ENCODE measurements at regions not wholly inside any gene's neighbourhood (a gene's known extent, or its start where the extent isn't known, plus 50 kb on each side); places are given as distances from the start of the nearest gene placed in this dataset.

GRCh38 chr4:159682996-159683395 lies 580.1 kb downstream of the RAPGEF2 start:
- ATAC-seq (ENCODE audit: insufficient number of reproducible peaks, low FRiP score, low read depth) (no peak), DNase-seq (ENCODE audit: low spot score) (no peak)
- Histone ChIP-seq H3K9me3 (no peaks in the 10 kb centered on the region), H3K4me1 (ENCODE audit: control insufficient read depth in 1 of 2, low read depth in 2 of 2) (no peaks in the 10 kb centered on the region), H3K4me3 (no peak overlapping the region), H3K27ac (no peak overlapping the region), H3K27me3 (replicated peaks; ENCODE audit: insufficient read depth) (no peaks in the 10 kb centered on the region), H3K36me3 (no peaks in the 10 kb centered on the region)
- TF ChIP-seq, protein P1, sequence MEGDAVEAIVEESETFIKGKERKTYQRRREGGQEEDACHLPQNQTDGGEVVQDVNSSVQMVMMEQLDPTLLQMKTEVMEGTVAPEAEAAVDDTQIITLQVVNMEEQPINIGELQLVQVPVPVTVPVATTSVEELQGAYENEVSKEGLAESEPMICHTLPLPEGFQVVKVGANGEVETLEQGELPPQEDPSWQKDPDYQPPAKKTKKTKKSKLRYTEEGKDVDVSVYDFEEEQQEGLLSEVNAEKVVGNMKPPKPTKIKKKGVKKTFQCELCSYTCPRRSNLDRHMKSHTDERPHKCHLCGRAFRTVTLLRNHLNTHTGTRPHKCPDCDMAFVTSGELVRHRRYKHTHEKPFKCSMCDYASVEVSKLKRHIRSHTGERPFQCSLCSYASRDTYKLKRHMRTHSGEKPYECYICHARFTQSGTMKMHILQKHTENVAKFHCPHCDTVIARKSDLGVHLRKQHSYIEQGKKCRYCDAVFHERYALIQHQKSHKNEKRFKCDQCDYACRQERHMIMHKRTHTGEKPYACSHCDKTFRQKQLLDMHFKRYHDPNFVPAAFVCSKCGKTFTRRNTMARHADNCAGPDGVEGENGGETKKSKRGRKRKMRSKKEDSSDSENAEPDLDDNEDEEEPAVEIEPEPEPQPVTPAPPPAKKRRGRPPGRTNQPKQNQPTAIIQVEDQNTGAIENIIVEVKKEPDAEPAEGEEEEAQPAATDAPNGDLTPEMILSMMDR (IDR thresholded peaks at IDR 0.05): no peak

- no peak overlapping the region for H3K27ac ChIP-seq
- H3K9me3 ChIP-seq: no peaks in the 10 kb centered on the region
- H3K4me3 ChIP-seq: no peak overlapping the region
- ATAC-seq (ENCODE audit: insufficient number of reproducible peaks, low FRiP score, low read depth) (no peak), DNase-seq (ENCODE audit: low spot score) (no peak)
- H3K27me3 ChIP-seq (replicated peaks; ENCODE audit: insufficient read depth): no peaks in the 10 kb centered on the region
- no peaks in the 10 kb centered on the region for H3K36me3 ChIP-seq
- TF ChIP-seq, protein P1 (IDR thresholded peaks at IDR 0.05): no peak
- H3K4me1 ChIP-seq (ENCODE audit: control insufficient read depth in 1 of 2, low read depth in 2 of 2): no peaks in the 10 kb centered on the region
Observed at GRCh38 chr4:159684061-159684460, 581.2 kb downstream of the RAPGEF2 start.

DNA sequence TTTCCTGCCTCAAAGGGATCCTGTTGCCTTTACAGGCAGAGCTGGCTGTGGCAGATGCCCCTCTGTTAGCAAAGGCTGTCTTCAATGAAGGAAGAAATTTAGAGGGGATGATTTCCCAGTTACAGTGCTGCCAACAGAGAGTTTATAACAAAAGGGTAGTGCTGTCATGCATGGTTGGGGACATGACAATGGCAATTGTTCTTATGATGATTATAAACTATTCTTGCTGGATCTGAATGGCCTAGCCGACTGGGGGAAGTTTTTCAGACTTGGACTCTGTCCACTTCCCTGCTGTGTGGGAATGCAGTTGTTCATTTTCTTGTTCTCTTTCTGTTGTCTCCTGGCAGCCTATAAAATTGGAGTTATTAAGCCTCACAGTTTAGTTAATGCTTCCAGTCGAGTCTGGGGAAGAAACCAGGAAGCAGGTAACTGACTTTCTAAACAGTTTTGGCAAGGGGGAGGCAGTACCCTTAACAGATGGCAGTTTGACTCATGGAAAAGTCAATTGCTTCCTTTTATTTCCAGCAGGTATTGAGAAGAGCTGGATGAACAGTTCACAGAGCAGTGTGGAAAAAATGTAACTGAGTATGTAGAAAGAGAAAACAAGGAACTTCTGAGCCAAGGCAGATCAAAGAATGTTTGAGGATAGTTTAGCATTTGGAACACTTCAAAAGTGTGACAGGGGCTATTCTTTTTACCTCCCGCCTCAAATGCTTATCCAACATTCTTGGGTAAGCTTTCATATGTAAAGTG lies 582.6 kb downstream of the RAPGEF2 start:
- H3K9me3 ChIP-seq: no peaks in the 10 kb centered on the region
- no peak for DNase-seq (ENCODE audit: low spot score)
- no peak overlapping the region for H3K27ac ChIP-seq
- no peaks in the 10 kb centered on the region for H3K4me1 ChIP-seq (ENCODE audit: control insufficient read depth in 1 of 2, low read depth in 2 of 2)
- H3K27me3 ChIP-seq (replicated peaks; ENCODE audit: insufficient read depth): no peaks in the 10 kb centered on the region
- ATAC-seq (ENCODE audit: insufficient number of reproducible peaks, low FRiP score, low read depth): no peak
- TF ChIP-seq, protein P1 (IDR thresholded peaks at IDR 0.05): no peak
- H3K4me3 ChIP-seq: no peak overlapping the region
- no peaks in the 10 kb centered on the region for H3K36me3 ChIP-seq

- no peaks in the 10 kb centered on the region for H3K4me1 ChIP-seq (ENCODE audit: control insufficient read depth in 1 of 2, low read depth in 2 of 2)
- no peaks in the 10 kb centered on the region for H3K27me3 ChIP-seq (replicated peaks; ENCODE audit: insufficient read depth)
- no peaks in the 10 kb centered on the region for H3K9me3 ChIP-seq
- H3K4me3 ChIP-seq: no peak overlapping the region
- H3K27ac ChIP-seq: no peak overlapping the region
- ATAC-seq (ENCODE audit: insufficient number of reproducible peaks, low FRiP score, low read depth) (no peak), DNase-seq (ENCODE audit: low spot score) (no peak)
- TF ChIP-seq, protein P1 (IDR thresholded peaks at IDR 0.05): no peak
- no peaks in the 10 kb centered on the region for H3K36me3 ChIP-seq
Observed at GRCh38 chr4:159689526-159689925, 586.6 kb downstream of the RAPGEF2 start.

GRCh38 chr4:159697322-159698283 lies 594.7 kb downstream of the RAPGEF2 start:
- no peak overlapping the region for H3K4me3 ChIP-seq

More at GRCh38 chr4:159697322-159698283, 594.7 kb downstream of the RAPGEF2 start:
- no peaks in the 10 kb centered on the region for H3K27me3 ChIP-seq (replicated peaks; ENCODE audit: insufficient read depth)
- H3K9me3 ChIP-seq: no peaks in the 10 kb centered on the region
- no peaks in the 10 kb centered on the region for H3K36me3 ChIP-seq
- no peaks in the 10 kb centered on the region for H3K4me1 ChIP-seq (ENCODE audit: control insufficient read depth in 1 of 2, low read depth in 2 of 2)
- ATAC-seq (ENCODE audit: insufficient number of reproducible peaks, low FRiP score, low read depth) (no peak), DNase-seq (ENCODE audit: low spot score) (no peak)
- no peak overlapping the region for H3K27ac ChIP-seq
- TF ChIP-seq, protein P1 (IDR thresholded peaks at IDR 0.05): no peak

All from thoracic aorta (tissue), 2 donors.